IMR-90 (cell line): ENCODE measurements at regions not wholly inside any gene's neighbourhood (a gene's known extent, or its start where the extent isn't known, plus 50 kb on each side); places are given as distances from the start of the nearest gene placed in this dataset.

Source experiments
- ATAC-seq: fragments of 200-7000 bp; cut with Tn5 transposase; 2 replicates; pipeline ENCODE4 v1.9.1; 2020; ENCODE audit warnings: low read depth, mild to moderate bottlenecking, moderate library complexity
- BruUV-seq: library from RNA; stranded (reverse); fragments of 400-500 nt; replicated peaks from 2 replicates; lab custom pipeline; 2021; lab: Mats Ljungman, UMichigan
- CTCF ChIA-PET: fragments of 300-600 bp; formaldehyde crosslinking; extraction: SDS; loops from one replicate; lab custom pipeline; 2021; ENCODE audit warnings: antibody characterized with exemption; lab: Yijun Ruan, JAX
- POLR2A ChIA-PET: fragments of 300-600 bp; sonication (Branson Sonifier 250); formaldehyde crosslinking; loops from one replicate; lab custom pipeline; 2022; ENCODE audit warnings: antibody characterized with exemption; ENCODE audit not compliant: unreplicated experiment; lab: Charles Lee
- DNase-seq: peaks from one replicate; pipeline ENCODE4 v3.0.0; 2013
- H2AFZ ChIP-seq: replicated peaks from 2 replicates; pipeline ENCODE3; 2013; ENCODE audit warnings: low read length, mild to moderate bottlenecking; ENCODE audit not compliant: poor library complexity
- H2AK5ac ChIP-seq: 2 replicates; pipeline ENCODE4 v1.6.1; 2013; ENCODE audit warnings: low read depth, low read length, inconsistent platforms
- H2AK9ac ChIP-seq: replicated peaks from 2 replicates; pipeline ENCODE3; 2013; ENCODE audit warnings: mild to moderate bottlenecking, low read depth, low read length, moderate library complexity; ENCODE audit not compliant: poor library complexity
- H2BK120ac ChIP-seq: 2 replicates; pipeline ENCODE4 v1.6.1; 2013; ENCODE audit warnings: low read depth, low read length, inconsistent platforms
- H2BK15ac ChIP-seq: 3 replicates; pipeline ENCODE4 v1.6.1; 2013; ENCODE audit warnings: low read depth, low read length, inconsistent platforms
- H2BK20ac ChIP-seq: 2 replicates; pipeline ENCODE4 v1.6.1; 2013; ENCODE audit warnings: low read depth, mild to moderate bottlenecking, inconsistent platforms, low read length, moderate library complexity
- H2BK5ac ChIP-seq: 2 replicates; pipeline ENCODE4 v1.6.1; 2013; ENCODE audit warnings: mild to moderate bottlenecking, low read depth, low read length, inconsistent platforms; ENCODE audit not compliant: poor library complexity, severe bottlenecking
- H3K14ac ChIP-seq: replicated peaks from 2 replicates; pipeline ENCODE4 v1.6.1; 2013; ENCODE audit warnings: low read depth, low read length, inconsistent platforms
- H3K18ac ChIP-seq: 2 replicates; pipeline ENCODE4 v1.6.1; 2013; ENCODE audit warnings: low read depth, low read length, control low read depth
- H3K23ac ChIP-seq: 2 replicates; pipeline ENCODE4 v1.6.1; 2013; ENCODE audit warnings: low read depth, low read length, inconsistent platforms
- H3K27ac ChIP-seq: 2 replicates; pipeline ENCODE4 v1.5.1; 2013; ENCODE audit warnings: mild to moderate bottlenecking, control low read depth, low read length; ENCODE audit not compliant: insufficient read depth
- H3K27me3 ChIP-seq: 2 replicates; pipeline ENCODE4 v1.6.1; 2013; ENCODE audit warnings: low read length; ENCODE audit not compliant: control insufficient read depth, insufficient read depth
- H3K36me3 ChIP-seq: 2 replicates; pipeline ENCODE4 v1.6.1; 2013; ENCODE audit warnings: low read length, mixed read lengths; ENCODE audit not compliant: control insufficient read depth, insufficient read depth
- H3K4ac ChIP-seq: 2 replicates; pipeline ENCODE4 v1.6.1; 2013; ENCODE audit warnings: low read depth, low read length, inconsistent platforms
- H3K4me1 ChIP-seq: 2 replicates; pipeline ENCODE4 v1.6.1; 2013; ENCODE audit warnings: low read length, mixed read lengths; ENCODE audit not compliant: control insufficient read depth, insufficient read depth
- H3K4me2 ChIP-seq: 2 replicates; pipeline ENCODE4 v1.6.1; 2013; ENCODE audit warnings: low read depth, mild to moderate bottlenecking, control low read depth, low read length, moderate library complexity
- H3K4me3 ChIP-seq: 2 replicates; pipeline ENCODE4 v1.5.1; 2013; ENCODE audit warnings: low read depth, mild to moderate bottlenecking, control low read depth, low read length, moderate library complexity; ENCODE audit not compliant: insufficient read depth
- H3K56ac ChIP-seq: 2 replicates; pipeline ENCODE4 v1.6.1; 2013; ENCODE audit warnings: low read length, inconsistent platforms; ENCODE audit not compliant: insufficient read depth; ENCODE audit errors: extremely low read depth
- H3K79me1 ChIP-seq, 2 experiments: 2 replicates each; pipeline ENCODE4 v1.6.1; 2013; ENCODE audit warnings: low read length in 2 of 2, inconsistent platforms in 1 of 2, low read depth in 1 of 2
- H3K9ac ChIP-seq: 2 replicates; pipeline ENCODE4 v1.6.1; 2013; ENCODE audit warnings: low read depth, low read length, control low read depth
- H3K9me1 ChIP-seq: 2 replicates; pipeline ENCODE4 v1.6.1; 2013; ENCODE audit warnings: low read length, inconsistent platforms; ENCODE audit not compliant: insufficient read depth
- H3K9me3 ChIP-seq: 2 replicates; pipeline ENCODE4 v1.6.1; 2013; ENCODE audit warnings: low read length; ENCODE audit not compliant: control insufficient read depth, insufficient read depth
- H4K20me1 ChIP-seq: 2 replicates; pipeline ENCODE4 v1.6.1; 2013; ENCODE audit warnings: low read length, inconsistent platforms; ENCODE audit not compliant: insufficient read depth
- H4K5ac ChIP-seq: 2 replicates; pipeline ENCODE4 v1.6.1; 2013; ENCODE audit warnings: mild to moderate bottlenecking, low read depth, low read length, control low read depth
- H4K8ac ChIP-seq, 2 experiments: 2 replicates each; pipeline ENCODE4 v1.6.1; 2013; ENCODE audit warnings: low read depth in 2 of 2, low read length in 2 of 2, control low read depth in 1 of 2, inconsistent platforms in 1 of 2
- H4K91ac ChIP-seq: 2 replicates; pipeline ENCODE4 v1.6.1; 2013; ENCODE audit warnings: low read depth, low read length, inconsistent platforms; ENCODE audit not compliant: insufficient read depth
- BHLHE40 ChIP-seq: fragments of 150-350 bp; IDR thresholded peaks from 2 replicates; pipeline ENCODE4 v1.6.1; 2016; ENCODE audit warnings: mild to moderate bottlenecking, low read depth, low read length
- WGBS, 2 experiments: methylation state at CpG; one replicate each; pipeline versions ENCODE4 v1.1.5 to v1.1.7; 2013; ENCODE audit warnings: missing lambda C conversion rate in 2 of 2; ENCODE audit not compliant: insufficient read length in 1 of 2; ENCODE audit errors: extremely low coverage in 2 of 2; 5-methylcytosine and 5-hydroxymethylcytosine counted together
- dilution Hi-C: fragments of 300-500 bp; cut with HindIII; formaldehyde crosslinking; loops from one replicate; pipeline ENCODE4 v1.14.3; 2018; ENCODE audit warnings: low sequenced_read_pairs; ENCODE audit not compliant: unreplicated experiment
- in situ Hi-C: fragments of 300-500 bp; cut with MboI; formaldehyde crosslinking; loops from 3 replicates; pipeline ENCODE4 v1.14.3; 2019; ENCODE audit warnings: low sequenced_read_pairs, inconsistent platforms, mixed read lengths
- intact Hi-C: fragments of 100-400 bp; cut with micrococcal nuclease; formaldehyde crosslinking; loops from 2 replicates; pipeline ENCODE4 v1.10.0; 2022

GRCh38 chr5:169369130-169369529 is 68.2 kb upstream of the SLIT3 start:
- no peak for ATAC-seq
- CTCF ChIA-PET: no interaction called here

More at GRCh38 chr5:169369130-169369529, 68.2 kb upstream of the SLIT3 start:
- Histone ChIP-seq H3K9ac (no peak overlapping the region), H3K56ac (no peak overlapping the region), H2BK15ac (no peak overlapping the region), H2AK5ac (no peak overlapping the region), H3K14ac (no peak overlapping the region), H3K27ac (no peak overlapping the region), H3K79me1 (no peaks in the 10 kb centered on the region), H3K4me3 (no peak overlapping the region), H4K91ac (no peak overlapping the region), H3K4ac (no peak overlapping the region), H3K4me2 (no peak overlapping the region), H4K5ac (no peak overlapping the region), H2AFZ (no peak overlapping the region), H4K8ac (no peak overlapping the region), H2BK120ac (no peak overlapping the region), H4K20me1 (no peaks in the 10 kb centered on the region), H3K9me1 (no peaks in the 10 kb centered on the region), H3K36me3 (no peaks in the 10 kb centered on the region), H3K18ac (no peak overlapping the region), H2BK5ac (no peak overlapping the region), H3K4me1 (no peaks in the 10 kb centered on the region), H3K23ac (no peak overlapping the region), H3K27me3 (no peaks in the 10 kb centered on the region; the same call in 1 of the 2 replicates), H2BK20ac (no peak overlapping the region), H2AK9ac (no peak overlapping the region), H3K9me3 (no peaks in the 10 kb centered on the region)
- dilution Hi-C loops (no loop called here), in situ Hi-C loops (no loop called here), intact Hi-C loops (no loop called here)
- TF ChIP-seq BHLHE40: no peak
- POLR2A ChIA-PET: no interaction called here
- no TSS peak for BruUV-seq
- no CpG with 5 or more reads among the region's 3 CpGs for WGBS, 2 experiments
- no peak for DNase-seq
